Upper lobe of right lung (tissue), 1 donor: ENCODE measurements at regions not wholly inside any gene's neighbourhood (a gene's known extent, or its start where the extent isn't known, plus 50 kb on each side); places are given as distances from the start of the nearest gene placed in this dataset.
"Not testable (repeated sequence)": the region's sequence is repeated elsewhere in the genome, so short reads cannot be mapped to it uniquely, and the experiment has no call there.

ENCODE experiments used
- ATAC-seq: fragments of 200-7000 bp; cut with Tn5 transposase; one replicate; pipeline ENCODE4 v1.9.1; 2020; ENCODE audit warnings: mild to moderate bottlenecking, moderate library complexity
- DNase-seq: peaks from one replicate; pipeline ENCODE4 v3.0.0-alpha.2; 2020
- H3K27ac ChIP-seq: fragments of 200-600 bp; one replicate; pipeline ENCODE4 v1.8.0; 2022
- H3K27me3 ChIP-seq: fragments of 200-600 bp; one replicate; pipeline ENCODE4 v1.8.0; 2022; ENCODE audit warnings: mild to moderate bottlenecking
- H3K36me3 ChIP-seq: fragments of 200-600 bp; one replicate; pipeline ENCODE4 v1.8.0; 2022
- H3K4me1 ChIP-seq: fragments of 200-600 bp; one replicate; pipeline ENCODE4 v1.8.0; 2022
- H3K4me3 ChIP-seq: fragments of 200-600 bp; one replicate; pipeline ENCODE4 v1.8.0; 2022; ENCODE audit warnings: mild to moderate bottlenecking
- H3K9me3 ChIP-seq: fragments of 200-600 bp; one replicate; pipeline ENCODE4 v1.8.0; 2022
- CTCF ChIP-seq: fragments of 200-600 bp; IDR thresholded peaks from one replicate; pipeline ENCODE4 v1.8.0; 2022; ENCODE audit warnings: antibody characterized with exemption
- intact Hi-C: fragments of 100-400 bp; cut with DNase I; formaldehyde crosslinking; loops from one replicate; pipeline ENCODE4 v1.11.0; 2022
- donor health status: DM: no; HTN: yes; CAD: no; lungs with severe emphysema.

GRCh38 chr10:29363930-29364329, 75.1 kb downstream of the LYZL1 start:
- H3K27me3 ChIP-seq, H3K9me3 ChIP-seq, ATAC-seq, DNase-seq, H3K36me3 ChIP-seq, H3K4me1 ChIP-seq, H3K27ac ChIP-seq, H3K4me3 ChIP-seq, intact Hi-C loops: not testable (repeated sequence)

GRCh38 chr10:29366206-29366605, 77.3 kb downstream of the LYZL1 start:
- intact Hi-C loops, H3K9me3 ChIP-seq, DNase-seq, H3K27ac ChIP-seq, H3K27me3 ChIP-seq, H3K36me3 ChIP-seq, ATAC-seq, H3K4me3 ChIP-seq, H3K4me1 ChIP-seq: not testable (repeated sequence)

- Histone ChIP-seq H3K4me1 (no peaks in the 10 kb centered on the region), H3K27me3 (peaks cover 8% of the 10 kb centered on the region), H3K9me3 (no peaks in the 10 kb centered on the region), H3K36me3 (no peaks in the 10 kb centered on the region), H3K4me3 (no peak overlapping the region), H3K27ac (no peak overlapping the region)
- intact Hi-C loops, result no loop called here
- no peak for TF ChIP-seq CTCF
- no peak for ATAC-seq
- no peak for DNase-seq
These were observed 80.5 kb downstream of the LYZL1 start for GRCh38 chr10:29369419-29369818.

GRCh38 chr10:29370097-29371092, 81.5 kb downstream of the LYZL1 start:
- DNase-seq, result no peak

GRCh38 chr10:29372920-29373319, 84.0 kb downstream of the LYZL1 start:
- no peaks in the 10 kb centered on the region for H3K4me1 ChIP-seq
- DNase-seq, result no peak
- intact Hi-C loops, result no loop called here
- no peaks in the 10 kb centered on the region for H3K9me3 ChIP-seq
- H3K27ac ChIP-seq, result no peak overlapping the region
- peaks cover 8% of the 10 kb centered on the region for H3K27me3 ChIP-seq
- no peak overlapping the region for H3K4me3 ChIP-seq
- H3K36me3 ChIP-seq, result no peaks in the 10 kb centered on the region
- TF ChIP-seq CTCF, result no peak
- ATAC-seq, result no peak

More at GRCh38 chr10:29370097-29371092, 81.5 kb downstream of the LYZL1 start:
- H3K36me3 ChIP-seq, result no peaks in the 10 kb centered on the region
- H3K4me3 ChIP-seq, result no peak overlapping the region
- no peaks in the 10 kb centered on the region for H3K4me1 ChIP-seq
- peaks cover 8% of the 10 kb centered on the region for H3K27me3 ChIP-seq
- no peak for ATAC-seq
- H3K27ac ChIP-seq, result no peak overlapping the region
- intact Hi-C loops, result no loop called here
- TF ChIP-seq CTCF, result no peak
- no peaks in the 10 kb centered on the region for H3K9me3 ChIP-seq

GRCh38 chr10:29374162-29374561, 85.3 kb downstream of the LYZL1 start:
- peaks cover 8% of the 10 kb centered on the region for H3K27me3 ChIP-seq
- H3K9me3 ChIP-seq, result no peaks in the 10 kb centered on the region
- H3K4me1 ChIP-seq, result no peaks in the 10 kb centered on the region
- ATAC-seq (no peak), DNase-seq (no peak)
- H3K27ac ChIP-seq, result no peak overlapping the region
- no peak overlapping the region for H3K4me3 ChIP-seq
- intact Hi-C loops, result no loop called here
- H3K36me3 ChIP-seq, result no peaks in the 10 kb centered on the region
- no peak for TF ChIP-seq CTCF
